ENCODE measurements at regions not wholly inside any gene's neighbourhood (a gene's known extent, or its start where the extent isn't known, plus 50 kb on each side); places are given as distances from the start of the nearest gene placed in this dataset.
"Not testable (repeated sequence)": the region's sequence is repeated elsewhere in the genome, so short reads cannot be mapped to it uniquely, and the experiment has no call there.

DNA sequence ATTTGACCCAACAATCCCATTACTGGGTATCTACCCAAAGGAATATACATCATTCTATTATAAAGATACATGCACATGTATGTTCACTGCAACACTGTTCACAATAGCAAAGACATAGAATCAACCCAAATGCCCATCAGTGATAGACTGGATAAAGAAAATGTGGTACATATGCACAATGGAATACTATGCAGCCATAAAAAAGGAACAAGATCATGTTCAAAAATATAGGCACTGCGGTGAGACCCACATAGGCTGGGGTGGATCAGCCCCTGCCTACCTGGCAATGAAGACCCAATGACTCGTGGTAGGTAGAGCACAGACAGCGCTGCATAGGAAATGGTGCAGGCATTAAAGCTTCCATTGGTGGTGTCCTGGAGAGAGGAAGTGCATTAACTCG is 88.6 kb upstream of the NFIL3 start:
- not testable (repeated sequence) for DNase-seq (ENCODE audit: low read depth in 2 of 2); H3K4me3 ChIP-seq (replicated peaks in 1 of 2; ENCODE audit: low read depth in 2 of 2, low read length in 2 of 2)

DNA sequence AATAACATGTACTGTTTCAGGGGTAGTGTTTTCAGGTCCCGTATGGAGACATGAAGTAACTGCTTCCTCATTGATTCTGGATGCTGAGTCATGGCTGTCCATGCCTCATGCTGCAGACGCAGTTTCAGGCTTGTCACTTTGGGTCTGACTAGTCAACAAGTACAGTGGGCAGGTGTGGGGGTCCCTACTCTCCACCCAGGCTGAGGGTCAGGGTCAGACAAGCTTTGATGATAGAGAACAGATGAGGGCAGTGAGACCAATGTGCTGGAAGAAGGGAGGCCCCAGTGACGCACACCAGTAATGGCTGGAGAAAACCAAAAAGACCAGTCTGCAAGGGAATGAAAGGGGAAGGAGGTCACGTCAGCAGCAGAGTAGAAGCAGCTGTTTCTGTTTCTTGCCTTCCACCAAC is 80.0 kb upstream of the NFIL3 start:
- no peak overlapping the region for H3K4me3 ChIP-seq (replicated peaks in 1 of 2; ENCODE audit: low read depth in 2 of 2, low read length in 2 of 2)
- TF ChIP-seq, protein P1, sequence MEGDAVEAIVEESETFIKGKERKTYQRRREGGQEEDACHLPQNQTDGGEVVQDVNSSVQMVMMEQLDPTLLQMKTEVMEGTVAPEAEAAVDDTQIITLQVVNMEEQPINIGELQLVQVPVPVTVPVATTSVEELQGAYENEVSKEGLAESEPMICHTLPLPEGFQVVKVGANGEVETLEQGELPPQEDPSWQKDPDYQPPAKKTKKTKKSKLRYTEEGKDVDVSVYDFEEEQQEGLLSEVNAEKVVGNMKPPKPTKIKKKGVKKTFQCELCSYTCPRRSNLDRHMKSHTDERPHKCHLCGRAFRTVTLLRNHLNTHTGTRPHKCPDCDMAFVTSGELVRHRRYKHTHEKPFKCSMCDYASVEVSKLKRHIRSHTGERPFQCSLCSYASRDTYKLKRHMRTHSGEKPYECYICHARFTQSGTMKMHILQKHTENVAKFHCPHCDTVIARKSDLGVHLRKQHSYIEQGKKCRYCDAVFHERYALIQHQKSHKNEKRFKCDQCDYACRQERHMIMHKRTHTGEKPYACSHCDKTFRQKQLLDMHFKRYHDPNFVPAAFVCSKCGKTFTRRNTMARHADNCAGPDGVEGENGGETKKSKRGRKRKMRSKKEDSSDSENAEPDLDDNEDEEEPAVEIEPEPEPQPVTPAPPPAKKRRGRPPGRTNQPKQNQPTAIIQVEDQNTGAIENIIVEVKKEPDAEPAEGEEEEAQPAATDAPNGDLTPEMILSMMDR (IDR thresholded peaks at IDR 0.05; ENCODE audit: low read depth, low read length): no peak
- peak in 1 of 2 donors; percentile 42 for DNase-seq (ENCODE audit: low read depth in 2 of 2)

DNA sequence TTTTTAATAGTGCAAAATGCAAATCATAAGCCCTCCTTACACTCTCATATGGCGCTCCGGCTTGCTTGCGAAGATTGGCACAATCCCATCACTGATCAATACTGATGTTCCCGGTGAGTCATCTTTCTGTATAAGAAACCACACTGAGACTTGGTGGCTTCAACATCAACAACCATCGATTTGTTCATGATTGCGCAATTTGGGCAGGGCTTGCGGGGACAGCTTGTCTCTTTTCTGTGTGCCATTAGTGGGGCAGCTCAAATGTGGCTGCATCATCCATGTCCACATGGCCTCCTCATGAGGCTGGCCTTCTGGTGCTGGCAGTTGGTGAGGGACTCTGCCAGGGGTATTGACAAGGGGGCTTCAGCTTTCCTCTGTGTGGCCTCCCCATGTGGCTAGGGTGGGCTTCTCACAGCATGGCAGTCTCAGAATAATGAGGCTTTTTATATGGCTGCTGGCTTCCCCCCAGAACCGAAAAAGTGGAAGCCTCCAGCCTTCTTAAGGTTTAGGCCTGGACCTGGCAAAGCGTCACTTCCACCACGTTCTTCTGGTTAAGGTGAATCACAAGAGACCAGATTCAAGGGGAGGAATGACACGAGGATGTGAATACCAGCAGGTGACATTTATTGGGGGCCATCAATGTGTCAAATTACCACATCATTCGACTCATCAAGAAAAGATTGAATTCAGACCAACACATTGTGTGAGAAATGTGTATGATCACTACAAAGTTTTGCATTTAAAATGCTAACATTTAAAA is 79.5 kb upstream of the NFIL3 start:
- TF ChIP-seq, protein P1 (IDR thresholded peaks at IDR 0.05; ENCODE audit: low read depth, low read length): no peak
- DNase-seq (ENCODE audit: low read depth in 2 of 2): no peak
- no peak overlapping the region for H3K4me3 ChIP-seq (replicated peaks in 1 of 2; ENCODE audit: low read depth in 2 of 2, low read length in 2 of 2)

DNA sequence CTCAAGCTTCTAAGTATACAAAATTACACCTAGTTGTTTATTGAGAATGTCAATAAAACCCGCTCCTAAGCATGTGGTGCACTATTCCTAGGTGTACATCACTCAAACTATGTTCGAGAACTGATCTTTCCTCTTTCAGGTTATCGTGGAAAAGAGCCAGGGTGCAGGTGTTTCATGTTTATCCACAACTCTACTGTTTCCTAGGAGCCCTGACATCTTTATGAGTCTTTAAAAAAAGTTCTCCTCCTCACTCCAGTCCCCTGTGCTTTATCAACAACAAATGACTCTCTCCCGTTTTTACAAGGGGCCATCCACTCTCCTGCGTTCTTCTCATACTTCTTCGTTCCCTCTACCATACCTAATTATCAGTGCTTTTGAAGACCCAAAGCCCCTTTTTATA is 78.8 kb upstream of the NFIL3 start:
- H3K4me3 ChIP-seq (replicated peaks in 1 of 2; ENCODE audit: low read depth in 2 of 2, low read length in 2 of 2): no peak overlapping the region
- TF ChIP-seq, protein P1 (IDR thresholded peaks at IDR 0.05; ENCODE audit: low read depth, low read length): no peak
- no peak for DNase-seq (ENCODE audit: low read depth in 2 of 2)

DNA sequence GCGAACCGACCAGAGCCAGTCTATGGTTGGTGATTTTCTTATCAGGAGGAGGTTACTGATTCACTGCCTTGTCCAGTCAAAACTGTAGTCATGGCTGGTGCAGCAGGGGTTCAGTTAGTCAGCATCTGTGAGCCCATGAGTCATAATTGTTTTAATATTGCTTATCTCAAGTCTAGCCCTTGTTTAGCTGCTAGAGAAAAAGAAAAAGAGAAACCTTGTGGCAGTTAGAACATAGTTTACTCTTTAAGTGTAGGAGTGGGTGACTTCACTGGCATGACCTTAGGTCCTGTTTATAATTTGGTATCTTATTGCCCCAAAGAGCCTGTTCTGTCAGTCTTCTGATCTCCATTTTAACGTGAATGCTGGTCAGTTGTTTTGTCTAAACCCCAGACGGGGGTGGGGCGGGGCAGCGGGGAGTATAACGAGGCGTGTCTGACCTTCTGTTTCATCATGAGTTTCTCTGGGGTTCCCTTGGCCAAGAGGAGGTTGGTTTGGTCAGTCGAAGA is 76.9 kb upstream of the NFIL3 start:
- DNase-seq (ENCODE audit: low read depth in 2 of 2): peak; percentile 79 to 88
- no peak overlapping the region for H3K4me3 ChIP-seq (replicated peaks in 1 of 2; ENCODE audit: low read depth in 2 of 2, low read length in 2 of 2)
- TF ChIP-seq, protein P1 (IDR thresholded peaks at IDR 0.05; ENCODE audit: low read depth, low read length): no peak

DNA sequence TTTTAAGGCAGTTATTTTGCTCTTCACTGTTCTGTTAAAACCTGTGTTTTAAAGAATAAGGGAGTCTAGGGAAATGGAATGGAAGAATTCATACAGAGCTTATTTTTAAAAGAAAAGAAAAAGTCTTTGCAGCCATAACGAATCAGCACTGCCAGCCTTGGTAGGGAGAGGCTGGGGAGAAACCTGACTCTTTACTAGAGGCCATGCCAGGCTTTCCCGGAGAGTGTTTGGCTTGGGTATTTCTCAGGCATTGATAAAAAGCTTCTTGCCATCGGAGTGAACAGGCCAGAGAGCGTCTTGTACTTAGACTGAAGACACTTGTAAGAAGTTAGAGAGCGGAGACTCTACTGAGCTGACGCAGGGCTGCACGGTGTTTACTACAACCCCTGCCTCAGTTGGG is 72.7 kb upstream of the NFIL3 start:
- H3K4me3 ChIP-seq (replicated peaks in 1 of 2; ENCODE audit: low read depth in 2 of 2, low read length in 2 of 2): no peak overlapping the region
- DNase-seq (ENCODE audit: low read depth in 2 of 2): no peak
- TF ChIP-seq, protein P1 (IDR thresholded peaks at IDR 0.05; ENCODE audit: low read depth, low read length): no peak

DNA sequence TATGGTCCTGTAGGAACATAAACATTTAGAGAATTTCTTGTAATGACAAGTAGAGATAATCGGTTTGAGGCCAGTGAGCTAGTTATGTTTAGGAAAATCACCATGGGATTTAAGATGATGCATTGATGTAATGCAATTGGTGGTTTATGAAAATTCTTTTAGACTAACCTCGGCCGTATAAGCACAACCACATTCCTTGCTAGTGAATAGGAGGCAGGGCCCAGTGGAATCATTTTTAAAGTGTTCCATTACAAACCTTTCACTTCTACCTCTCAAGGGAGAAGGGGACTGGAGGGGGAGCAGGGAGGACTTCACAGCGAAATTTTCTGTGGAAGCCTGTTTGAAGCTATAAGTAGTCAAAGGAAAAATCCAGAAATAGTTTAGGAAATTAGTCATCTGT is 71.8 kb upstream of the NFIL3 start:
- TF ChIP-seq, protein P1 (IDR thresholded peaks at IDR 0.05; ENCODE audit: low read depth, low read length): no peak
- peak; percentile 90 to 93 for DNase-seq (ENCODE audit: low read depth in 2 of 2)
- H3K4me3 ChIP-seq (replicated peaks in 1 of 2; ENCODE audit: low read depth in 2 of 2, low read length in 2 of 2): no peak overlapping the region

All from cardiac fibroblast (primary cell).